ENCODE measurements at regions not wholly inside any gene's neighbourhood (a gene's known extent, or its start where the extent isn't known, plus 50 kb on each side); places are given as distances from the start of the nearest gene placed in this dataset.

DNA sequence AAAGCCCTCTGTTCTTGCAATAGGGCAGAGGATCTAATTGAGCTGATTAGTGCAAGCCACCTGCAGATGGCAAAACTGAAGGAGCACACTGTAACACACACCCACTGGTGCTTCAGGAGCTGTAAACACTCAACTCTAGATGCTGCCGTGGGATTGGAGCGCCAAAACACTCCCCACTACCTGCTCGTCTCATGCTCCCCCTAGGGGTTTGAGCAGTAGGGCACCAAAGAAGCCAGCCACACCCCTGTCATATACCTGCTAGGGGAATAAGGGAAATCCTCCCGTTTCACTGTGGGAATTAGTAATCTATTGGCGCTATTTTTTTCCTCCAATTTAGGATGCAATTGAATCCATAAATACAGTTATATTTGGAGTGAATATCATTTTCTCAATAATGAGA is 360.2 kb downstream of the GLUD2 start:
- TF ChIP-seq, protein P1, sequence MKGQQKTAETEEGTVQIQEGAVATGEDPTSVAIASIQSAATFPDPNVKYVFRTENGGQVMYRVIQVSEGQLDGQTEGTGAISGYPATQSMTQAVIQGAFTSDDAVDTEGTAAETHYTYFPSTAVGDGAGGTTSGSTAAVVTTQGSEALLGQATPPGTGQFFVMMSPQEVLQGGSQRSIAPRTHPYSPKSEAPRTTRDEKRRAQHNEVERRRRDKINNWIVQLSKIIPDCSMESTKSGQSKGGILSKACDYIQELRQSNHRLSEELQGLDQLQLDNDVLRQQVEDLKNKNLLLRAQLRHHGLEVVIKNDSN (IDR thresholded peaks at IDR 0.05) = no peak
- no peak for TF ChIP-seq TAF1 (IDR thresholded peaks at IDR 0.05; ENCODE audit: low read depth)
- no peak for TF ChIP-seq CEBPB (IDR thresholded peaks at IDR 0.05)
- TF ChIP-seq NFIC (IDR thresholded peaks at IDR 0.05) = no peak
- TF ChIP-seq RAD21 (IDR thresholded peaks at IDR 0.05; ENCODE audit: low read depth) = no peak
- TF ChIP-seq EP300 (IDR thresholded peaks at IDR 0.05; ENCODE audit: borderline replicate concordance) = no peak
- TF ChIP-seq REST (IDR thresholded peaks at IDR 0.05; ENCODE audit: low read depth) = no peak
- TF ChIP-seq YY1 (IDR thresholded peaks at IDR 0.05; ENCODE audit: low read depth) = no peak
- TF ChIP-seq TCF12 (IDR thresholded peaks at IDR 0.05; ENCODE audit: low read depth) = no peak
- TF ChIP-seq MAX (IDR thresholded peaks at IDR 0.05) = no peak
- TF ChIP-seq FOXM1 (IDR thresholded peaks at IDR 0.05; ENCODE audit: borderline replicate concordance, low read depth) = no peak
- TF ChIP-seq TEAD4 (IDR thresholded peaks at IDR 0.05) = no peak
- TF ChIP-seq CREB1 (IDR thresholded peaks at IDR 0.05; ENCODE audit: low read depth) = no peak
- TF ChIP-seq EGR1 (IDR thresholded peaks at IDR 0.05) = no peak
